GM19351 (cell line): ENCODE measurements at regions not wholly inside any gene's neighbourhood (a gene's known extent, or its start where the extent isn't known, plus 50 kb on each side); places are given as distances from the start of the nearest gene placed in this dataset.

Source experiments
- ATAC-seq: cut with Tn5 transposase; IDR thresholded peaks from one replicate; pipeline ENCODE4 v1.9.1; 2021; ENCODE audit warnings: mild to moderate bottlenecking, moderate library complexity; ENCODE audit not compliant: unreplicated experiment

DNA sequence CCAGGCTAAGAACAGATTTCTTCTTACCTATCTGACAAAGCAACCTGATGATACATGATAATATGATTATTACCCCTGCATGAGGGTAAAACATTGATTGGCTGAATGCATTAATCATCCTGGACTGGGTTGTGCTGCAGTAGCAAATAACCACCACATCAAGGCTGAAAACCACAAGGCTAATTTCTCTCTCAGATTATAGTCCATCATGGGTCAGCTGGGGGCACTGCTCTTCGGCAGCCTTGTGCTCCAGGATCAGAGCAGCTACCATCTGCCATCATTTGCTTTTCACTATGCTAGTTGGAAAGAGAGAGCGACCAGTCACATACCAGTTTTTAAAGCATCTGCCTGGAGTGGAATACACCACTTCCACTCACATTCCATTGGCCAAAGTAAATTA is 383.5 kb downstream of the RASEF start:
- no peak for ATAC-seq

DNA sequence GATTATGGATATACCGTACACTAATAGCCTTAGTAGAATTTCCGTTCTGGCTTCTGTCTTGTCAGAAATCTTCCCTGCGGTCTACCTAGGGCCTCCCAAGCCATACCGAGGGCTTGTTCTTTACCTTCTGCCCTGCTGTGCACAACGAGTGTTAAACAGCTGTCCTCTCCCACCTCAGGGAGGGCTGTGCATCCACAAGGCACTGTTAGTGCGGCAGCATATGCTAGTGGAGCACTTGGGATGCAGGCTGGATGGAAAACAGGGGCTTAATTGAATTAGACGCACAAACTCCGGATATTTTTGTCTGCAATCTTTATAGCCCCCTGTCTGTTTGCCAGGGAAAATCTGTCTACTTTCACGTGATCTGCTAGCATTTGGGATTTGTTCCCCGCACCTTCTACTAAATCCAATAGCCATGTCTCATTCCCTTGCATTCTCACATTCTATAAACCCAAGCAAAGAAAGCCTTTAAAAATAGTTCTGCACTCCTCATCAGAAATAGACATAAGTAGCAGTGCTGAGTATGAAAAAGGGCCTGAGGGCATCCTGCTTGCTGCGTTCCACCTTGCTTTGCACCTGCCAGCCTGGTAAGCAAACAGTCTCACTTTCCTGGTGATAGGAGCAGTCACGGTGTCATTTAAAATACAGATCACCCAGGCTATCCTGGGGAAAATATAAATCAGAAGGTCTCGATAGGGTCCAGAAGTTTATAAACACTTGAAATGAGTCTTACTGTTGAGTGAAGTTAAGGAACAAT is 382.6 kb downstream of the RASEF start:
- no peak for ATAC-seq

DNA sequence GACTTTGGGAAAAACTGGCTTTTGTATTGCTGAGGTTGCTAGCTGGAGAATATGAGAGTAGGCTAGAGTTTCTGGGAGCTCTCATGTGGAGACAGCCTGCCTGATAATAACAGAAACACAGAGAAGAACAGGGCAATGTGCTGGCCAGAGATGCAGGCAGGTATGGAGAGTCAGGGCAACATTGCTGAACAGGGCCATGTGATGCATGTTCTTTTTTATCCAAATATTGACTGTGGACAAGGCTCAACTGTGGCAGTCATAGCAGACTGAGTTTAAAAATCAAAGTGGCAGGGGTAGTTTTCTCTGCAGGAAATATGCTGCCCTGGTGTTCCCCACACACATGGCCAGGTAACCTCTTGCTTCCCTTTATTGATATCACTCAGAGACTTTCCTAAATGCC is 381.1 kb downstream of the RASEF start:
- ATAC-seq, result no peak

DNA sequence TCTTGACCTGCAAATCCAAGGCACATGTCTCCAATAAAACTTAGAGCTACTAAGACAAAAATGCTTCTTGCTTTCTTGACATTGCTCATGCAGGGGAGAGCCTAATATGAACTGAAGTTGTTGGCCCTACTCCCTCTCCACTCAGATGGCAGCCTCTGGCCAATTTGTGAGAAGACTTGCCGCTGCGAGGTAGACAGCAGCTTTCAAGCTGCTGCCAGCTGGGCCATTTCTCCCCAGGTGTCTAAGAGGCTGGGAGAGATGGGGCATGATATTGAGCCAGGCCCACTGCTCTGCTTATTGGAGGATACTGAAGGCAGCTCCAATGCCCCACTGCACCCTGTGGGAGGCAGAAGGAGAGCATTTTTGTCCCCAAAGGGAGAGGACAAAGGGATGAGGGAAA is 380.5 kb downstream of the RASEF start:
- ATAC-seq, result no peak

DNA sequence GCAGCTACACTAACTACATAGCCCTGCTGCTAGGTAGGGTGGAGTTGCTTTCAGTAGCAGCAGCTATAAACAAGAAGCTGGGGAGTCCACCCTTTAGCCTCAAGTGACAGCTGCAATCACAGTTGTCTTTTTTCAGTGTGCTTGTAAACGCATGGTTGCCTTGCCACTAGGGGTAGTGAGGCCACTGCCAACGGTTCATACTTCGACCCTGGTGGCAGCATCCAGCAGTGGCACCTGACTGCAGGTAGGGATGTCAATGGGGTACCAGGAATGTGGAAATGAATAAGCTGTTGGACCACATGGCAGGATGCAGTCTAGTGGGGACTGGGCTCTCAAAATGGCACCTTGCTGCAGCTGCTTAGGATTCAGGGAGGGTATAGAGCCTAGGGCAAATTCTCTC is 367.2 kb downstream of the RASEF start:
- no peak for ATAC-seq

DNA sequence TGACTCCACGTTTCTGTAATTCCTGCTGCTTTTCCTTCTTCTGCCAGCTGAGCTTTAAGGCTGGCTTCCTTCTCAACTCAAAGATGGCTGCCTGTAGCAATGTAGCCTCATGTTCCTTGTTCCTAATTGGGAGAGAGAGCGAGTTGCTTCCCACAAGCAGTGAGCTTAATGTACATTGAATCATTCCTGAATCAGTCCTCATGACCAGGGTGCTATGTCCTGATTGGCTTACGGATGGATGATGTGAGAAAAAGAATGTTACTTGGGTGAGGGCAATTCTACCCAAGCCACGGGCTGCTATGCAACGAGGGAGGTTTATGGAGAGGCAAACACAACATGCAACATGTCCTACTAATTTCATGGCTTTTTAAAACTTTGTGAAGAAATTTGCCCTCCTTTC is 356.2 kb downstream of the RASEF start:
- no peak for ATAC-seq

DNA sequence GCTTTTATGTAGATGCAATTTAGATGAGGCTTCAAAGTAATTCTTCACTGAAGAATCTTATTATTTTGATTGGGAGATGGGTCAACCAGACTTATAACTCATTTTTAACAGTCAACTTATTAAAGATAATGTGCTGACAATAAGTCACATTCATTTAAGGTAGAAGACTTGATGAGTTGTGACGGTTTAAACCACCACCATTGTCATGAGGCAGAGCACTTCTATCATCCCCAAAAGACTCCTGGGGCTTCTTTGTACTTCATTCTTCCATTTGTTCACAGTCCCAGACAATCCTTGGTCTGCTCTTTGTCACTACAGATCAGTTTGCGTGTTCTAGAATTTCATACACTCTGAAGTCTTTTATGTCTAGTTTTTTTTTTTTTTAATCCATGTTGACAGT is 346.1 kb downstream of the RASEF start:
- no peak for ATAC-seq

DNA sequence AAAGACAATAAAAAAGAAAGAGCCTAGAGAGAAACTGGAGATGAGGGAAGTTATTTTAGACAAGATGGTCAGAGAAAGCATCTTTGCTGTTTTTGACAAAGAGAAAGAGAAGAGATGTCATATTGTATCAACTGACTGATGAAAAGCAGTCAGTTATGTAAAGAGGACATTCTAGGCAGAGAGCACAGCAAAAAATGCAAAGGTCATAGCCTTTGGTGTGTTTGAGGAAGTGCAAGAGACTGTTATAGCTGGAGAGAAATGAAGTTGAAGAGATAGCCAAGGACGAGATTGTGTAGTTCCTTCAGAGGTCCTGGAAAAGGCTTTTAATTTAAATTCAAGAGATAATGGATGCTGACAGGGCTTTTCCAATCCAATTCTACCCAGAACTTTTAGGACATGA is 342.4 kb downstream of the RASEF start:
- no peak for ATAC-seq

DNA sequence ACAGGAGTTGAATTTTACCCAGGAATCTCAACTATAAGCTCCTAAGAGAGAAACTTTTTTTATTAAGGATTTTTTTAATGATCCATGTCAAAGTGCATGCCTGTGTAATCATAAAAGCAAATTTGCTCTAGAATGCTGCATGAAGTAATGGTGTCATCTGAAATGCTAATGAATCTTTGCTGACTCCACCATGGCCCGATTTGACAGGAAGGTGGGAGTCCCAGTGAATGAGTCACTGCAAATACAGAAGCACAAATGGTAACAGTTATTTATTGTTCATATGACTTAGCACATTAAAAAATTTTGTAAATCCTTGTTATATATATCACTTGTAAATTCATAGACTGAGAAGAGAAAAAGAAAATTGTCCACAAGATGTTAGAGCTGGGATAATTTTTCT is 341.3 kb downstream of the RASEF start:
- no peak for ATAC-seq

DNA sequence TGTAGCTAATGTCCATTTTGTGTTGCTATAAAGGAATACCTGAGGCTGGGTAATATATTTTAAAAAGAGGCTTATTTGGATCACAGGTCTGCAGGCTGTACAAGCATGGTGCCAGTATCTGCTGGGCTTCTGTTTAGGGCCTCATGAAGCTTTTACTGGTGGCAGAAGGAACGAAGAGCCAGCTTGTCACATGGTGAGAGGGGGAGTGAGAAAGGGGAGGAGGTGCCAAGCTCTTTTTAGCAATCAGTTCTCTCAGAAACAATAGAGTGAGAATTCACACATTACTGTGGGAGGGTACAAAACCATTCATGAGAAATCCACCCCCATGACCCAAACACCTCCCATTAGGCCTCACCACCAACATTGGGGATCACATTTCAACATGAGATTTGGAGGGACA is 340.9 kb downstream of the RASEF start:
- ATAC-seq, result no peak

DNA sequence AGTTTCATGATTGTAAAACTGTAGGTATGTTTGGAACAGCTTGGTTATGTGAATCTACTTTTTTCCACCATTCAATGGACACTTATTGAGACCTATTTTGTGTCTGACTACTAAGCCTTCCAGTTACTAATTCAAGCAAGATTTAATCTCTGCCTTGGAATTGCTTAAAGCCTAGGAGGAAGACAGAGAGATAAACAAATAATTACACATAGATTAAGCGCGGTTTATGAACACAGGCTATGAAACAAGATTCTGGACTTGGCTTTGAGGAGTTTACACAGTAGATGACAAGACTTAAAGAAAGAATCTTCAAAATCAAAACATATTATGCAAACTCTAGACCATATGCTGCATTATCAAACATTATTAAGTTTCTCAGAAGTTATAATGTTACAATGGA is 340.4 kb downstream of the RASEF start:
- no peak for ATAC-seq

DNA sequence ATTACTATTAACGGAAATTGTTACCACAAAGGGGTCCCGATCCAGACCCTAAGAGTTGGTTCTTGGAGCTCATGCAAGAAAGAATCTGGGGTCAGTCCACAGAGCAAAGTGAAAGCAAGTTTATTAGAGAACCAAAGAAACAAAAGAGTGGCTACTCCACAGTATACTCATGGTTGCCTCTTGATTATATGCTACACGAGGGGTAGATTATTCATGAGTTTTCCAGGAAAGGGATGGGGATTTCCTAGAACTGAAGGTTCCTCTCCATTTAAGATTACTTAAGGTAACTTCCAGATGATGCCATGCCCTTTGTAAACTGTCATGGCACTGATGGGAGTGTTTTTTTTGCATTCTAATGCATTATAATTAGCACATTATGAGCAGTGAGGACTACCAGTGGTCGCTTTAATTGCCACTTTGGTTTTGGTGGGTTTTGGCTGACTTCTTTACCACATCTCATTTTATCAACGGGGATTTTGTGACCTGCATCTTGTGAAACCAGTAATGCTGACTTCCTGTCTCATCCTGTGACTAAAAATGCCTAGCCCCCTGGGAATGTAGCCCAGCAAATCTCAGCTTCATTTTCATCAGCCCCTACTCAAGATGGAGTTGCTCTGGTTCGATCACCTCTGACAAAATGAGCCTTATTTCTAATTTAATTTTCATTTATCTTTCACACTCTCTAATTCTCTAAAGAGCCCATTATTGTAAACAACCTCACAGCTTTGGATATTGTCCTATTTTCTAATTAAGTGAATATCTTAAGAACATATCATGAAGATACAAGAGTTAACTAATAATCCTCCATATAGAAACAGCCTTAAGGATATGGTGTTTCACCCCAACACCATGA is 336.3 kb downstream of the RASEF start:
- ATAC-seq, result no peak

DNA sequence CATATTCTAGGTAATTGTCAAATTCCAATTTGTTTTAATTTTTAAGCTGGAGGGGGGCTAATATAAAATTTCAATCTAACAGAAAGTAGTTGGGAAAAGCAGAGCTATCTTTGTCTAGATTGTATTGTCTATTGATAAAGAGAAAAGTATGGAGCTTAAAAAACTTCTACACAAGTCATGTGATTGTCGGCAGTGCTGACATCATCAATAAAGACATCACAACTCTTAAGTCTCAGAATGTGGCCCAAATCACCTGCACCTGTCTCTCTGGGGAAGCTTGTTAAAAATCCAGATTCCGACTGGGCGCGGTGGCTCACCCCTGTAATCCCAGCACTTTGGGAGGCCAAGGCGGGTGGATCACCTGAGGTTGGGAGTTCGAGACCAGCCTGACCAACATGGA is 333.8 kb downstream of the RASEF start:
- no peak for ATAC-seq

DNA sequence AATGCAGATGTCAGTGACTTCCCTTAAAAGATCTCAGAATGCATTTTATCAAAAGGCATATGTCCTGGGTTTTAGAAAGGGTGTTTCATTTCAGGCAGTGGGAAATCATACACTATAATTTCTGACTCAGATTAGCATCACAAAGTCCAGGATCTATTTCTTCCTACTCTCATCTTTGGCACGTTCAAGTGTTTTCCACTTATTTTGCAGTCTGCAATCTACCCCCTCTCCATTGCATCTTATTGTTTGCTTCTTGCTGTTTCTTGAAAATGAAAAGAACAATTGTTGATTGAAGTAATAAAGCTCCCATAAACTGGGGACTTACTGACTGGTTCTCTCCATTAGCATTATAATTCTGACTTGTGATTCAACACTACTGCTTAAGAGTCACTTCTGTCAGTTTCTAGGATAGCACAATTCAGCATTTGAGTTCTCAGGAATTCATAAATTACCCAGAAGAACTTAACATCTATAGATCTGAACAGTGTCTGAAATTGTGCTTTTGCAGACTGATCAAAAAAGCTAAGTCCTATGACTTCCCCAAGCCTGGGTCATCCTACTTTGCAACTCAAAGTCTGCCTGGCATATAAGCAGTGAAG is 332.9 kb downstream of the RASEF start:
- ATAC-seq, result no peak

DNA sequence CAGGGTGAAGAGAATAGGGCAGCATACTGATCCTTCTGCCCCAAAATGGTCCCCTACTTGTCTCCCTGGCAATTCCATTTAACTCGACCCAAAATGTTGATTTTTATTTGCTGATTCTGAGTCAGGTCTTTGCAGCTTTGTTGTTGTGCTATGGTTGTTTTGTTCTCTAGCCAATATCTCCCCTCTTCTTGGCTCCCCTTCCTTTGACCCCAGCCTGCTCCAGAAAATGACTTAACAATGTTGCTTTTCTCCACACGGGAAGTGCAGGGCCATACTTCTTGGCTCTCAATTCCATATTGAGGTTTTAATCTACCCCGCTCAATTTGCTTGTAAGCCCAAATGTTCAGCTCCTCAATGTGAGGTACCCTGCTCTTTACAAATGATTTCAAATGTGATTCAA is 330.0 kb downstream of the RASEF start:
- ATAC-seq, result no peak

DNA sequence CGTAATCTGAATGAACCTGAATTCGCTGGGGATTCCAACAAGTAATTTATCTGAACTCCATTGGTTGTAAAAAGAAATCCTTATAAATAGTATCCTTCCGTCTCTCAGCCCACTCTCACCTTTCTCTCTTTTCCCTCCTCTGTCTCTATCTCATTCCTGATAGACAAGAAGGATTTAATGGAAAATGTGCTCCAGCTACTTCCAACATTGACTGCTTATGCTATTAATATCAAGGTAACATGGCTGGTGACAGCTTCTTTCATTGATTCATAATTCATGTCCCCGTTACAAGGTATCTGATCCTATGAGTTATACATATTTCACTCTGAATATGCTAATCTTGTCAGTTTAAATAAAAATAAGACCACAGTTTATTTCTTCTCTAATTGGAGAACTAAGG is 326.8 kb downstream of the RASEF start:
- no peak for ATAC-seq

DNA sequence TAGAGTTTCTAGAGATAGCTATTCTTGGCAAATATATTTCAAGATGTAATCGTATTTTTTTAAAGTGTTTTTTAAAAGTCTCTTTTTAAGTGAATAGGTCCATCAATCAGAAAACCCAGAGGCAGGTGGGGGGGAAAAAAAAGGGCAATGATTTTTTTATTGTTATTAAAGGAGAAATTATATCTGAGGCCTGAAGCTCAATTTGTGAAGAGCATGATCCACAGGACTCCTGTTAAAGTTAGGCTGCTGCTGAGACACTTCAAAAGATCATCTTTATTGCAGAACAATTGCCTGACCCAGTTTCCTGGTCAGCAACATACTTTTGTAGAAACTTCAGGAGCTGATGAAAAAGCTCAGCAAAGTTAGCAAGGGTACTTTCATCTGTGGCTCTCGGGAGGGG is 326.2 kb downstream of the RASEF start:
- ATAC-seq, result no peak

DNA sequence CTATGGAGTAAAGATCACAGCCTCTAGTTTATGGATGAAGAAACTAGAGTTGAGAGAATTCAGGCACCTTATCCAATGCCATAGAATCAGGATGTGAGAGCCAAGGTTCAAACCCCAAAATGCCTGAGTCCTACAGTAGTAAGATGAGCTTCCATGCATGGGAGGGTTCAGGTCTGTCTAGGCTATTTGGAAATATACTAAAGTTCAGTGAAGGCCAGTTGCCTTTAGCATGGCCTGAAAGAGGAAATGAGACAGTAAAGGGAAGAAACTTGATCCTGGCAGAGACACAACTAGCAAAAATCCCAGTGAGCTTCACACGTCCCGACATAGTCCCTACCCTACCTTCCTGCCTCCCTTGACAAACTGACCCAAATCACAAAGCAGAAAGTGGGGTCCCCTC is 317.0 kb downstream of the RASEF start:
- no peak for ATAC-seq

DNA sequence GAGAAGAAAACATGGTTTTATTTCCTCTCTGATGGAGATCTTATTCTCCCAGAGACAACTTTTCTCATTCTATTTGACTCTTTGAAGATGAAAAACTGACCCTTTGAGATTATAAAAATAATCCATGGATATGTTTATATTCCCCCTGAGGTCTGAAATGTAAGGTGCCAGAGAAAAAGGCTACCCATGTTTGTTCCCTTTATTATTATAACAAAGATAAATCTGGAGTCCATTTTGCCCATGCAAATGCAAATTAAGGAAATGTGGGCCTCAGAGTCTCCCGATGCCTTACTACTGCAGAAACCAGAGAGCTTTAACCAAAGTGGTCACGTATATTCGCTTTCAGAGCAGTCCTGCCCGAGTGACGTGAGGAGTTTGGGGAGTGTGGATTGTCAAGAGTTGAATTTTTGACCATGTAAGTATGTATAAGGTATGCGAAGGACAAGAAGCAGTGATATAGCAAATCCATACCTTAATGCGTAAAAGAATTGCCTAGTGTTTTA is 312.5 kb downstream of the RASEF start:
- ATAC-seq, result no peak

DNA sequence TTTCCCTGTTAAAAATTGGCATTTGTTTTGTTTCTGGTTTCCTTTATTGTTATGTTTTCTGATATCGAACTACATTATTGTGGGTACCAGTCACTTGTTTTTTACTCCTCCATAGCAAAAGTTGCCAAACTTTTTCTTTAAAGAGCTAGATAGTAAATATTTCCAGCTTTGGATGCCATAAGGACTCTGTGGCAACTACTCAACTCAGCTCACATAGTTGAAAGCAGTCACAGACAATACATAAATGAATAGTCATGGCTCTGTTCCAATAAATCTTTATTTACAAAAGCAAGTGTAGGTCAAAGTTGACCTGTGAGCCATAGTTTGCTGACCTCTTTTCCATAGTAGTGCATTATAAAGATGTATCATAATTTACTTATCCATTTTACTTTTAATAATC is 305.0 kb downstream of the RASEF start:
- no peak for ATAC-seq

DNA sequence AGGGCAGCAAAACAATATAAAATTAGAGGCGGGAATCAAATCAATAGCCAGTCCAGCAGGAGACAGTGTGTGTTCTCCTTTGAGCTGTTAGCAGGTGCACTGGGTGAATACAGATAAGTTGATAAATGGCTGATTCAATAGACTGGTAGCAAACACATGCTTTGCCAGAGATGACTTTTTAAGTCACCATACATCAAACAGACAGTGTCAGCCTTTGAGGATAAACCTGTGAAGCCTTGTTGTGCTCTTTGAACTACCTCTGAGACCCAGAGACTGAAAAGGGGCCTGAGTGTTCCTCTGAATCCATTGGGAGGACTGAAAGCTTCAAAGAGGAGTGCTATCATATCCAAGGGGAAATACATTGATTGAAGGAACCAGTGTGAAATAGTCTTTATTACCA is 301.9 kb downstream of the RASEF start:
- no peak for ATAC-seq

DNA sequence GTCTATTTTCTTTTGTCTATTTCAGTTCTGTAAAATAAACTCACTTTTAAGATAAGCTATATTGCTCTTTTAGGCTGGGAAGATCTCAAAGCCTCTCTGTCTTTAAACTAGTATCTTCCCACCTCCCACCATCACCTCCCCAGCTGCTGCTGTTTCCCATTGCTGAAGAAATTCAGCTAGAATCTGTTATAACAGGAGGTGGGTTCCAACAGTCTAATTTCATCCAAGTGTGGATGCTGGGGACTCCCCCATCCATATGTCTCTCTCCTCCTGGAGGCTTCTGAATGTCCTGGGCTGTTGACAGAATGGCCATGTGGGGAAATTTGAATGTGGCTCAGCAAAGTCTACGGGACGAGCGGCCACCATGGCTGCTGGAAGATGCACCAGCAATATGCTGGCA is 301.0 kb downstream of the RASEF start:
- ATAC-seq, result no peak
